Cardiac muscle cell (in vitro differentiated cells and primary cell): ENCODE measurements at regions not wholly inside any gene's neighbourhood (a gene's known extent, or its start where the extent isn't known, plus 50 kb on each side); places are given as distances from the start of the nearest gene placed in this dataset.

ENCODE experiments used
- DNase-seq, 2 donors: peaks; one replicate each; pipeline versions ENCODE4 v3.0.0 to v3.0.0-alpha.2; 2010 to 2017; ENCODE audit warnings: low read depth in 1 of 2, low spot score in 1 of 2
- H3K27ac ChIP-seq: fragments of 200-600 bp; sonication (generic); 2 replicates; pipeline ENCODE4 v1.5.1; 2016
- H3K27me3 ChIP-seq: fragments of 200-600 bp; sonication (generic); 2 replicates; pipeline ENCODE4 v1.6.0; 2016; ENCODE audit warnings: control low read depth
- H3K36me3 ChIP-seq: fragments of 200-600 bp; sonication (generic); 2 replicates; pipeline ENCODE4 v1.5.1; 2016; ENCODE audit warnings: control low read depth
- H3K4me1 ChIP-seq: fragments of 200-600 bp; sonication (generic); 2 replicates; pipeline ENCODE4 v1.8.1; 2017; ENCODE audit warnings: low read depth, mild to moderate bottlenecking, mixed run types
- H3K4me3 ChIP-seq: fragments of 200-600 bp; sonication (generic); 2 replicates; pipeline ENCODE4 v1.5.1; 2016; ENCODE audit warnings: mild to moderate bottlenecking
- H3K9me3 ChIP-seq: fragments of 200-600 bp; sonication (generic); 2 replicates; pipeline ENCODE4 v1.5.1; 2017; ENCODE audit warnings: low read depth, mild to moderate bottlenecking, control low read depth
- CTCF ChIP-seq: IDR thresholded peaks from 2 replicates; pipeline ENCODE4 v1.5.1; 2012; ENCODE audit warnings: low read depth, mild to moderate bottlenecking, low read length

DNA sequence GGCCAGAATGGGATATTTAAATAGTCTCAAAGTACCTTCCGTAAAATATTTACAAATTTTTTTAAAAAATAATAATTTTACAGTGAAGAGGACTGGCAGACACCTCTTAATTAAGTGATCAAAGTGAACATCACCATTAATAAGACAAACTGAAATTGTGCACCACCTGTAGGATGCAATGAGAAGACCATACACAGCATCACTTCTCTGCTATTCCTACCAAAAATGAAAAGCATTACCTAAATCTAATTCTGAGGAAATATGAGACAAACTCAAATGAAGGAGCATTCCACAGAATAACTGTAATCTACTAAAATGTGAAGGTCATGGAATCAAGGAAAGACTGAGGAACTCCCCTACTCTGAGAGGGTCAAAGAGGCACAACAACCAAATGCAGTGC, 68.2 kb upstream of the PRDX6 start:
- DNase-seq: no peak
- Histone ChIP-seq H3K36me3 (no peaks in the 10 kb centered on the region), H3K4me1 (no peaks in the 10 kb centered on the region), H3K27ac (no peak overlapping the region), H3K9me3 (no peaks in the 10 kb centered on the region), H3K4me3 (no peak overlapping the region), H3K27me3 (no peaks in the 10 kb centered on the region)
- no peak for TF ChIP-seq CTCF

DNA sequence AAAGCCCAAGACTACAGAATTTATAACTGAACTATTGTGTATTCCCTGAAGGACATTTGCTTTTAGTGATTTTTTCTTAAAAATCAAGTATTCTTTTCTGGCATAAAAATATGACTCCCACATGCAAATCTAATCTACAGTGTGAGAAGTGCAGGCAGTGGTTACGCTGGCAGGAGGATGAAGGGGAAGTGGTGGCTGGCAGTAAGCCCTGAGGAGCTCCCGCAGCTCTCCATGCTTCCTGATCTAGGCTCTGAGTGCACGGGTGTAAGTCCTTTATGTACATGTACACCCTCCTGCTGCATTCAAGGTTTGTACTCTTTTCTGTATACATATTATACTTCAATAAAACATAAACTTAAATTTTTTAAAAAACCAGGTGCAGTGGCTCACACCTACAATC, 67.5 kb upstream of the PRDX6 start:
- Histone ChIP-seq H3K4me1 (no peaks in the 10 kb centered on the region), H3K27ac (no peak overlapping the region), H3K36me3 (no peaks in the 10 kb centered on the region), H3K9me3 (no peaks in the 10 kb centered on the region), H3K27me3 (no peaks in the 10 kb centered on the region), H3K4me3 (no peak overlapping the region)
- no peak for TF ChIP-seq CTCF
- DNase-seq: peak in 1 of 2 donors; percentile 97

- no peaks in the 10 kb centered on the region for H3K9me3 ChIP-seq
- H3K36me3 ChIP-seq: no peaks in the 10 kb centered on the region
- no peak for TF ChIP-seq CTCF
- H3K27ac ChIP-seq: no peak overlapping the region
- no peaks in the 10 kb centered on the region for H3K4me1 ChIP-seq
- H3K27me3 ChIP-seq: no peaks in the 10 kb centered on the region
- DNase-seq: peak in 1 of 2 donors; percentile 33
- no peak overlapping the region for H3K4me3 ChIP-seq
Measured at GRCh38 chr1:173410133-173410793, 66.9 kb upstream of the PRDX6 start.

GRCh38 chr1:173410794-173411236, 66.3 kb upstream of the PRDX6 start:
- no peaks in the 10 kb centered on the region for H3K36me3 ChIP-seq
- no peaks in the 10 kb centered on the region for H3K27me3 ChIP-seq
- no peak for DNase-seq
- H3K4me3 ChIP-seq: no peak overlapping the region
- H3K27ac ChIP-seq: no peak overlapping the region
- H3K4me1 ChIP-seq: no peaks in the 10 kb centered on the region
- no peaks in the 10 kb centered on the region for H3K9me3 ChIP-seq
- TF ChIP-seq CTCF: no peak

GRCh38 chr1:173411835-173412742, 65.0 kb upstream of the PRDX6 start:
- Histone ChIP-seq H3K9me3 (no peaks in the 10 kb centered on the region), H3K27ac (no peak overlapping the region), H3K36me3 (no peaks in the 10 kb centered on the region), H3K4me3 (no peak overlapping the region), H3K27me3 (no peaks in the 10 kb centered on the region), H3K4me1 (no peaks in the 10 kb centered on the region)
- TF ChIP-seq CTCF: no peak
- peak in 1 of 2 donors; percentile 81 for DNase-seq
